Naive thymus-derived CD8-positive, alpha-beta T cell (primary cell): ENCODE measurements at regions not wholly inside any gene's neighbourhood (a gene's known extent, or its start where the extent isn't known, plus 50 kb on each side); places are given as distances from the start of the nearest gene placed in this dataset.
A peak's percentile ranks its signal among the peaks of the same experiment; 100 is the strongest.

ENCODE experiments used
- ATAC-seq, 2 donors: fragments of 150-1000 bp; cut with Tn5 transposase in 1 of 2; sonication (Bioruptor Pico), chemical (Tn5 transposase) in 1 of 2; 1 replicate in 1 of 2; 2 replicates in 1 of 2; pipeline ENCODE4 v1.10.0; 2021; ENCODE audit warnings: mild to moderate bottlenecking in 2 of 2, moderate library complexity in 2 of 2
- POLR2A ChIA-PET: fragments of 350-600 bp; sonication (Branson Sonifier 250); formaldehyde crosslinking; loops from one replicate; lab custom pipeline; 2021; ENCODE audit warnings: antibody characterized with exemption; lab: Charles Lee
- DNase-seq, 10 donors: peaks; one replicate each; pipeline versions ENCODE4 v3.0.0 to v3.0.0-alpha.2; 2020 to 2022
- H3K27ac Mint-ChIP-seq, 10 donors: one replicate each; pipeline ENCODE4 v1.8.0; 2020 to 2022; ENCODE audit warnings: mild to moderate bottlenecking in 10 of 10, mixed read lengths in 10 of 10, moderate library complexity in 4 of 10, inconsistent platforms in 1 of 10
- H3K27me3 Mint-ChIP-seq, 5 donors: one replicate each; pipeline ENCODE4 v1.8.0; 2021 to 2022; ENCODE audit warnings: mixed read lengths in 5 of 5
- H3K36me3 Mint-ChIP-seq, 3 donors: one replicate each; pipeline ENCODE4 v1.8.0; 2020 to 2022; ENCODE audit warnings: mixed read lengths in 3 of 3, mild to moderate bottlenecking in 2 of 3, inconsistent platforms in 1 of 3
- H3K4me1 Mint-ChIP-seq, 4 donors: one replicate each; pipeline ENCODE4 v1.8.0; 2021 to 2022; ENCODE audit warnings: mixed read lengths in 4 of 4
- H3K4me3 Mint-ChIP-seq, 10 donors: one replicate each; pipeline ENCODE4 v1.8.0; 2020 to 2022; ENCODE audit warnings: mild to moderate bottlenecking in 10 of 10, mixed read lengths in 10 of 10, moderate library complexity in 6 of 10, inconsistent platforms in 1 of 10
- H3K9me3 Mint-ChIP-seq, 9 donors: one replicate each; pipeline ENCODE4 v1.8.0; 2020 to 2022; ENCODE audit warnings: mixed read lengths in 9 of 9, mild to moderate bottlenecking in 3 of 9, inconsistent platforms in 1 of 9, moderate library complexity in 1 of 9

DNA sequence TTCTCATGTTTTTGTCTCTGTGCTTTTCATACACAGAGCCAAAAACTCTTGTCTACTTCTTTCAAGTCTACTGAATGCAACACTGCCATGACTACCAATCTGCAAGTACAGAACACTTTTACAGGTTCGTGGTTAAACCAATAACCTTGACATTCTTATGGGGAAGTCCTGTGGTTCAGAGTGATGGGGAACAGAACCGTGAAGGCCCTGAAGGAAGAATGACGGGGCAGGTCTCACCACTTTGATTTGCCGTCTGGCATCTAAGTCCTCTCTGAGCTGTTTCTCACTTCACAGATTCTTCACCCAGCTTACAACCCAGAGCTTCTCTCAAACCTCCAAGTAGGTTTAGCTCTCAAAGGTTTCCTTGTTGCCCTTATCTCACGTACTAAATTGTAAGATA, 117.5 kb upstream of the SNTG2 start:
- peaks cover 6 to 29% (median 11%) of the 10 kb centered on the region in 5 donors for H3K27me3 Mint-ChIP-seq
- POLR2A ChIA-PET: no interaction called here
- H3K36me3 Mint-ChIP-seq: no peaks in the 10 kb centered on the region
- ATAC-seq (no peak), DNase-seq (no peak)
- no peak overlapping the region for H3K4me3 Mint-ChIP-seq
- H3K27ac Mint-ChIP-seq: peak overlapping the region in 1 of 10 donors; percentile 44
- no peaks in the 10 kb centered on the region for H3K9me3 Mint-ChIP-seq
- peaks cover 0 to 6% (median 2%) of the 10 kb centered on the region in 4 donors for H3K4me1 Mint-ChIP-seq

GRCh38 chr2:832635-833034, 118.0 kb upstream of the SNTG2 start:
- H3K27ac Mint-ChIP-seq: peak overlapping the region in 1 of 10 donors; percentile 44
- H3K4me3 Mint-ChIP-seq: no peak overlapping the region
- DNase-seq (no peak), ATAC-seq (no peak)
- no peaks in the 10 kb centered on the region for H3K9me3 Mint-ChIP-seq
- POLR2A ChIA-PET: no interaction called here
- peaks cover 0 to 6% (median 2%) of the 10 kb centered on the region in 4 donors for H3K4me1 Mint-ChIP-seq
- no peaks in the 10 kb centered on the region for H3K36me3 Mint-ChIP-seq
- peaks cover 4 to 23% (median 6%) of the 10 kb centered on the region in 5 donors for H3K27me3 Mint-ChIP-seq

GRCh38 chr2:831622-832021, 119.0 kb upstream of the SNTG2 start:
- H3K27ac Mint-ChIP-seq: no peak overlapping the region
- H3K4me3 Mint-ChIP-seq: no peak overlapping the region
- H3K36me3 Mint-ChIP-seq: no peaks in the 10 kb centered on the region
- no peaks in the 10 kb centered on the region for H3K9me3 Mint-ChIP-seq
- DNase-seq: no peak
- H3K27me3 Mint-ChIP-seq: peaks cover 4 to 22% (median 6%) of the 10 kb centered on the region in 5 donors
- no peak for ATAC-seq
- H3K4me1 Mint-ChIP-seq: peaks cover 0 to 6% (median 2%) of the 10 kb centered on the region in 4 donors
- POLR2A ChIA-PET: no interaction called here

GRCh38 chr2:831225-831536, 119.5 kb upstream of the SNTG2 start:
- H3K9me3 Mint-ChIP-seq: no peaks in the 10 kb centered on the region
- H3K27me3 Mint-ChIP-seq: peaks cover 4 to 22% (median 6%) of the 10 kb centered on the region in 5 donors
- no peak for ATAC-seq
- H3K4me1 Mint-ChIP-seq: peaks cover 0 to 6% (median 2%) of the 10 kb centered on the region in 4 donors
- peak overlapping the region in 1 of 10 donors; percentile 20 for H3K27ac Mint-ChIP-seq
- H3K4me3 Mint-ChIP-seq: no peak overlapping the region
- POLR2A ChIA-PET: no interaction called here
- DNase-seq: no peak
- H3K36me3 Mint-ChIP-seq: no peaks in the 10 kb centered on the region

GRCh38 chr2:830419-831224, 120.0 kb upstream of the SNTG2 start:
- DNase-seq: no peak
- no peak overlapping the region for H3K4me3 Mint-ChIP-seq
- no peaks in the 10 kb centered on the region for H3K9me3 Mint-ChIP-seq
- no peaks in the 10 kb centered on the region for H3K36me3 Mint-ChIP-seq
- POLR2A ChIA-PET: no interaction called here
- no peak for ATAC-seq
- H3K27ac Mint-ChIP-seq: no peak overlapping the region
- peaks cover 4 to 22% (median 6%) of the 10 kb centered on the region in 5 donors for H3K27me3 Mint-ChIP-seq
- peaks cover 0 to 6% (median 2%) of the 10 kb centered on the region in 4 donors for H3K4me1 Mint-ChIP-seq

DNA sequence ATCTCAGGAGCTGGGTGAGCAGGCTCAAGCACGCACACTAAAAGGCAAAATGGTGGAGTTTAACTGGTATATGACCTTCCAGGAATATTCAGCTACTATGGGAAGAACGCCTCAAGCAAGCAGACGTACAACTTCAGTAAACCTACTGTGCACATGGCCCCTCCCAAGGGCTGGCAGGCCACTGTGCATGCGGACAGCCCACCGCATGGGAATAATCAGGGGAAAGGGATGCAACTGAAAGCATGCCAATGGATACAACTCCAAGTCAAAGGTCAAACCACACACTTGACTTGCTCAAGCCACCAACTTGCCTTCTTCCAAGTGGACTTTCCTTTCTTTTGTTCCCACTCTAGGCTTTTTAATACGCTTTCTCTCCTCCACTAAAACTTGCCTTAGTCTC, 121.6 kb upstream of the SNTG2 start:
- Mint-ChIP-seq H3K4me3 (no peak overlapping the region), H3K4me1 (peaks cover 0 to 6% (median 2%) of the 10 kb centered on the region in 4 donors), H3K27me3 (peaks cover 0 to 10% (median 7%) of the 10 kb centered on the region in 5 donors), H3K27ac (no peak overlapping the region), H3K9me3 (no peaks in the 10 kb centered on the region), H3K36me3 (no peaks in the 10 kb centered on the region)
- POLR2A ChIA-PET: no interaction called here
- ATAC-seq (no peak), DNase-seq (no peak)

GRCh38 chr2:824954-825353, 125.7 kb upstream of the SNTG2 start:
- H3K4me3 Mint-ChIP-seq: no peak overlapping the region

GRCh38 chr2:824524-824923, 126.1 kb upstream of the SNTG2 start:
- Mint-ChIP-seq H3K4me3 (no peak overlapping the region), H3K27me3 (peaks cover 0 to 6% (median 2%) of the 10 kb centered on the region in 5 donors), H3K9me3 (no peaks in the 10 kb centered on the region), H3K4me1 (no peaks in the 10 kb centered on the region), H3K36me3 (no peaks in the 10 kb centered on the region), H3K27ac (no peak overlapping the region)
- DNase-seq: no peak
- POLR2A ChIA-PET: no interaction called here
- ATAC-seq: no peak

More at GRCh38 chr2:824954-825353, 125.7 kb upstream of the SNTG2 start:
- DNase-seq (no peak), ATAC-seq (no peak)
- no peaks in the 10 kb centered on the region for H3K4me1 Mint-ChIP-seq
- POLR2A ChIA-PET: no interaction called here
- H3K36me3 Mint-ChIP-seq: no peaks in the 10 kb centered on the region
- H3K9me3 Mint-ChIP-seq: no peaks in the 10 kb centered on the region
- H3K27me3 Mint-ChIP-seq: peaks cover 0 to 6% (median 2%) of the 10 kb centered on the region in 5 donors
- H3K27ac Mint-ChIP-seq: no peak overlapping the region

- POLR2A ChIA-PET: no interaction called here
- DNase-seq: no peak
- no peaks in the 10 kb centered on the region for H3K4me1 Mint-ChIP-seq
- H3K9me3 Mint-ChIP-seq: no peaks in the 10 kb centered on the region
- no peak for ATAC-seq
- H3K27me3 Mint-ChIP-seq: peaks cover 0 to 2% (median 2%) of the 10 kb centered on the region in 5 donors
- H3K36me3 Mint-ChIP-seq: no peaks in the 10 kb centered on the region
- H3K27ac Mint-ChIP-seq: no peak overlapping the region
- H3K4me3 Mint-ChIP-seq: no peak overlapping the region
Observed at GRCh38 chr2:821546-821945, 129.1 kb upstream of the SNTG2 start.

GRCh38 chr2:819601-820000, 131.0 kb upstream of the SNTG2 start:
- Mint-ChIP-seq H3K27ac (no peak overlapping the region), H3K36me3 (no peaks in the 10 kb centered on the region), H3K4me1 (no peaks in the 10 kb centered on the region), H3K9me3 (no peaks in the 10 kb centered on the region), H3K4me3 (no peak overlapping the region), H3K27me3 (peaks cover 0 to 3% (median 2%) of the 10 kb centered on the region in 5 donors)
- DNase-seq: no peak
- ATAC-seq: no peak
- POLR2A ChIA-PET: no interaction called here

GRCh38 chr2:819121-819520, 131.5 kb upstream of the SNTG2 start:
- POLR2A ChIA-PET: no interaction called here

GRCh38 chr2:817336-818015, 133.2 kb upstream of the SNTG2 start:
- H3K4me3 Mint-ChIP-seq: no peak overlapping the region
- H3K36me3 Mint-ChIP-seq: no peaks in the 10 kb centered on the region
- no peak overlapping the region for H3K27ac Mint-ChIP-seq
- POLR2A ChIA-PET: no interaction called here
- no peaks in the 10 kb centered on the region for H3K4me1 Mint-ChIP-seq
- H3K9me3 Mint-ChIP-seq: no peaks in the 10 kb centered on the region
- ATAC-seq (no peak), DNase-seq (no peak)
- H3K27me3 Mint-ChIP-seq: peaks cover 0 to 8% (median 4%) of the 10 kb centered on the region in 5 donors

More at GRCh38 chr2:819121-819520, 131.5 kb upstream of the SNTG2 start:
- no peaks in the 10 kb centered on the region for H3K4me1 Mint-ChIP-seq
- no peak for DNase-seq
- no peak overlapping the region for H3K4me3 Mint-ChIP-seq
- no peak overlapping the region for H3K27ac Mint-ChIP-seq
- H3K27me3 Mint-ChIP-seq: peaks cover 0 to 6% (median 3%) of the 10 kb centered on the region in 5 donors
- no peaks in the 10 kb centered on the region for H3K36me3 Mint-ChIP-seq
- no peaks in the 10 kb centered on the region for H3K9me3 Mint-ChIP-seq
- ATAC-seq: no peak

- H3K27me3 Mint-ChIP-seq: peaks cover 0 to 8% (median 3%) of the 10 kb centered on the region in 5 donors
- no peak for DNase-seq
- H3K4me1 Mint-ChIP-seq: no peaks in the 10 kb centered on the region
- no peak overlapping the region for H3K4me3 Mint-ChIP-seq
- ATAC-seq: no peak
- no peaks in the 10 kb centered on the region for H3K9me3 Mint-ChIP-seq
- no peak overlapping the region for H3K27ac Mint-ChIP-seq
- POLR2A ChIA-PET: interaction anchor here (0.7 kb wide), 1 partner anchor 72 kb away, joined by 3 read pairs; no protein-coding TSS in a partner anchor
- no peaks in the 10 kb centered on the region for H3K36me3 Mint-ChIP-seq
Observed at GRCh38 chr2:816278-816677, 134.4 kb upstream of the SNTG2 start.
